ENCODE measurements at regions not wholly inside any gene's neighbourhood (a gene's known extent, or its start where the extent isn't known, plus 50 kb on each side); places are given as distances from the start of the nearest gene placed in this dataset.

DNA sequence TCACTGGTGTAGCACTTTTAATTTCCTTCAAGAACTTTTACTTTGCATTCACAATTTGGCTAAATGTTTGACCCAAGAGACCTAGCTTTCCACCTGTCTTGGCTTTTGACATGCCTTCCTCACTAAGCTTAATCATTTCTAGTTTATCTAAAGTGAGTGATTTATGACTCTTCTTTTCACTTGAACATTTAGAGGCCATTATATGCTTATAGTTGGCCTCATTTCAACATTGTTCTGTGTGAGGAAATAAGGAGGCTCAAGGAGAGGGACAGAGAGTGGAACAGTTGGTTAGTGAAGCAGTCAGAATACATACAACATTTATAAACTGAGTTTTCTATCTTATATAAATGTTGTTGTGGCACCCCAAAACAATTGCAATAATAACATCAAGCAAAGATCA is 489.3 kb upstream of the CDH2 start (continued):
- TF ChIP-seq, protein P1, sequence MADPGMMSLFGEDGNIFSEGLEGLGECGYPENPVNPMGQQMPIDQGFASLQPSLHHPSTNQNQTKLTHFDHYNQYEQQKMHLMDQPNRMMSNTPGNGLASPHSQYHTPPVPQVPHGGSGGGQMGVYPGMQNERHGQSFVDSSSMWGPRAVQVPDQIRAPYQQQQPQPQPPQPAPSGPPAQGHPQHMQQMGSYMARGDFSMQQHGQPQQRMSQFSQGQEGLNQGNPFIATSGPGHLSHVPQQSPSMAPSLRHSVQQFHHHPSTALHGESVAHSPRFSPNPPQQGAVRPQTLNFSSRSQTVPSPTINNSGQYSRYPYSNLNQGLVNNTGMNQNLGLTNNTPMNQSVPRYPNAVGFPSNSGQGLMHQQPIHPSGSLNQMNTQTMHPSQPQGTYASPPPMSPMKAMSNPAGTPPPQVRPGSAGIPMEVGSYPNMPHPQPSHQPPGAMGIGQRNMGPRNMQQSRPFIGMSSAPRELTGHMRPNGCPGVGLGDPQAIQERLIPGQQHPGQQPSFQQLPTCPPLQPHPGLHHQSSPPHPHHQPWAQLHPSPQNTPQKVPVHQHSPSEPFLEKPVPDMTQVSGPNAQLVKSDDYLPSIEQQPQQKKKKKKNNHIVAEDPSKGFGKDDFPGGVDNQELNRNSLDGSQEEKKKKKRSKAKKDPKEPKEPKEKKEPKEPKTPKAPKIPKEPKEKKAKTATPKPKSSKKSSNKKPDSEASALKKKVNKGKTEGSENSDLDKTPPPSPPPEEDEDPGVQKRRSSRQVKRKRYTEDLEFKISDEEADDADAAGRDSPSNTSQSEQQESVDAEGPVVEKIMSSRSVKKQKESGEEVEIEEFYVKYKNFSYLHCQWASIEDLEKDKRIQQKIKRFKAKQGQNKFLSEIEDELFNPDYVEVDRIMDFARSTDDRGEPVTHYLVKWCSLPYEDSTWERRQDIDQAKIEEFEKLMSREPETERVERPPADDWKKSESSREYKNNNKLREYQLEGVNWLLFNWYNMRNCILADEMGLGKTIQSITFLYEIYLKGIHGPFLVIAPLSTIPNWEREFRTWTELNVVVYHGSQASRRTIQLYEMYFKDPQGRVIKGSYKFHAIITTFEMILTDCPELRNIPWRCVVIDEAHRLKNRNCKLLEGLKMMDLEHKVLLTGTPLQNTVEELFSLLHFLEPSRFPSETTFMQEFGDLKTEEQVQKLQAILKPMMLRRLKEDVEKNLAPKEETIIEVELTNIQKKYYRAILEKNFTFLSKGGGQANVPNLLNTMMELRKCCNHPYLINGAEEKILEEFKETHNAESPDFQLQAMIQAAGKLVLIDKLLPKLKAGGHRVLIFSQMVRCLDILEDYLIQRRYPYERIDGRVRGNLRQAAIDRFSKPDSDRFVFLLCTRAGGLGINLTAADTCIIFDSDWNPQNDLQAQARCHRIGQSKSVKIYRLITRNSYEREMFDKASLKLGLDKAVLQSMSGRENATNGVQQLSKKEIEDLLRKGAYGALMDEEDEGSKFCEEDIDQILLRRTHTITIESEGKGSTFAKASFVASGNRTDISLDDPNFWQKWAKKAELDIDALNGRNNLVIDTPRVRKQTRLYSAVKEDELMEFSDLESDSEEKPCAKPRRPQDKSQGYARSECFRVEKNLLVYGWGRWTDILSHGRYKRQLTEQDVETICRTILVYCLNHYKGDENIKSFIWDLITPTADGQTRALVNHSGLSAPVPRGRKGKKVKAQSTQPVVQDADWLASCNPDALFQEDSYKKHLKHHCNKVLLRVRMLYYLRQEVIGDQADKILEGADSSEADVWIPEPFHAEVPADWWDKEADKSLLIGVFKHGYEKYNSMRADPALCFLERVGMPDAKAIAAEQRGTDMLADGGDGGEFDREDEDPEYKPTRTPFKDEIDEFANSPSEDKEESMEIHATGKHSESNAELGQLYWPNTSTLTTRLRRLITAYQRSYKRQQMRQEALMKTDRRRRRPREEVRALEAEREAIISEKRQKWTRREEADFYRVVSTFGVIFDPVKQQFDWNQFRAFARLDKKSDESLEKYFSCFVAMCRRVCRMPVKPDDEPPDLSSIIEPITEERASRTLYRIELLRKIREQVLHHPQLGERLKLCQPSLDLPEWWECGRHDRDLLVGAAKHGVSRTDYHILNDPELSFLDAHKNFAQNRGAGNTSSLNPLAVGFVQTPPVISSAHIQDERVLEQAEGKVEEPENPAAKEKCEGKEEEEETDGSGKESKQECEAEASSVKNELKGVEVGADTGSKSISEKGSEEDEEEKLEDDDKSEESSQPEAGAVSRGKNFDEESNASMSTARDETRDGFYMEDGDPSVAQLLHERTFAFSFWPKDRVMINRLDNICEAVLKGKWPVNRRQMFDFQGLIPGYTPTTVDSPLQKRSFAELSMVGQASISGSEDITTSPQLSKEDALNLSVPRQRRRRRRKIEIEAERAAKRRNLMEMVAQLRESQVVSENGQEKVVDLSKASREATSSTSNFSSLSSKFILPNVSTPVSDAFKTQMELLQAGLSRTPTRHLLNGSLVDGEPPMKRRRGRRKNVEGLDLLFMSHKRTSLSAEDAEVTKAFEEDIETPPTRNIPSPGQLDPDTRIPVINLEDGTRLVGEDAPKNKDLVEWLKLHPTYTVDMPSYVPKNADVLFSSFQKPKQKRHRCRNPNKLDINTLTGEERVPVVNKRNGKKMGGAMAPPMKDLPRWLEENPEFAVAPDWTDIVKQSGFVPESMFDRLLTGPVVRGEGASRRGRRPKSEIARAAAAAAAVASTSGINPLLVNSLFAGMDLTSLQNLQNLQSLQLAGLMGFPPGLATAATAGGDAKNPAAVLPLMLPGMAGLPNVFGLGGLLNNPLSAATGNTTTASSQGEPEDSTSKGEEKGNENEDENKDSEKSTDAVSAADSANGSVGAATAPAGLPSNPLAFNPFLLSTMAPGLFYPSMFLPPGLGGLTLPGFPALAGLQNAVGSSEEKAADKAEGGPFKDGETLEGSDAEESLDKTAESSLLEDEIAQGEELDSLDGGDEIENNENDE (IDR thresholded peaks at IDR 0.05; ENCODE audit: insufficient replicate concordance, low read length): no peak
